ENCODE measurements at regions not wholly inside any gene's neighbourhood (a gene's known extent, or its start where the extent isn't known, plus 50 kb on each side); places are given as distances from the start of the nearest gene placed in this dataset.

DNA sequence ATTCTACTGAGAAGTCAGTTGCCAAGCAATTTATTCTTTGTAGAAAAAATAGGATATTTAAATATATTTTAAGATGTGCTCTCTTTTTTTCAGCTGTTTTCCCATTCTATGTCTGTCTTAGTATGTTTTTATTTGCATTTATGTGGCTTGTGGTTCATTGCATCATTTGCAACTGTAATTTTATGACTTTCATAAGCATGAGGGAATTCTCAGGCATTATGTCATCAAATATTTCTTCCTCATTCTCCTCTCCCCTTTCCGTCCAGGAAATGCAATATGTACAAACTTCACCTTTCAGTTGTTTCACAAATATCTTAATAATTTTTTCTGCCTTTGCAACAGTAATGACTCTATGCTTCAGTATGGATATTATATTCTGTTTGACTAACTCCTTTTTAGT is 560.2 kb upstream of the LRATD1 start:
- Mint-ChIP-seq H3K9me3 (peaks cover 11 to 16% of the 10 kb centered on the region in 2 donors), H3K27me3 (ENCODE audit: low read depth in 2 of 2) (no peaks in the 10 kb centered on the region), H3K4me3 (no peak overlapping the region), H3K27ac (no peak overlapping the region), H3K36me3 (peaks cover 8% of the 10 kb centered on the region), H3K4me1 (no peaks in the 10 kb centered on the region)
- H3K4me3 ChIP-seq (ENCODE audit: low read length): no peak overlapping the region
- TF ChIP-seq, protein P1, sequence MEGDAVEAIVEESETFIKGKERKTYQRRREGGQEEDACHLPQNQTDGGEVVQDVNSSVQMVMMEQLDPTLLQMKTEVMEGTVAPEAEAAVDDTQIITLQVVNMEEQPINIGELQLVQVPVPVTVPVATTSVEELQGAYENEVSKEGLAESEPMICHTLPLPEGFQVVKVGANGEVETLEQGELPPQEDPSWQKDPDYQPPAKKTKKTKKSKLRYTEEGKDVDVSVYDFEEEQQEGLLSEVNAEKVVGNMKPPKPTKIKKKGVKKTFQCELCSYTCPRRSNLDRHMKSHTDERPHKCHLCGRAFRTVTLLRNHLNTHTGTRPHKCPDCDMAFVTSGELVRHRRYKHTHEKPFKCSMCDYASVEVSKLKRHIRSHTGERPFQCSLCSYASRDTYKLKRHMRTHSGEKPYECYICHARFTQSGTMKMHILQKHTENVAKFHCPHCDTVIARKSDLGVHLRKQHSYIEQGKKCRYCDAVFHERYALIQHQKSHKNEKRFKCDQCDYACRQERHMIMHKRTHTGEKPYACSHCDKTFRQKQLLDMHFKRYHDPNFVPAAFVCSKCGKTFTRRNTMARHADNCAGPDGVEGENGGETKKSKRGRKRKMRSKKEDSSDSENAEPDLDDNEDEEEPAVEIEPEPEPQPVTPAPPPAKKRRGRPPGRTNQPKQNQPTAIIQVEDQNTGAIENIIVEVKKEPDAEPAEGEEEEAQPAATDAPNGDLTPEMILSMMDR (IDR thresholded peaks at IDR 0.05): no peak
- no CpG with 5 or more reads among the region's 1 CpG for WGBS (ENCODE audit: insufficient coverage)
- no peak overlapping the region for H3K27ac ChIP-seq (ENCODE audit: low read length)
- intact Hi-C loops (cut with micrococcal nuclease): no loop called here
- no peaks in the 10 kb centered on the region for H3K36me3 ChIP-seq (ENCODE audit: control insufficient read depth, insufficient read depth, low read length)
- ATAC-seq: no peak
- DNase-seq: no peak
- no peaks in the 10 kb centered on the region for H3K9me3 ChIP-seq (ENCODE audit: control insufficient read depth, insufficient read depth, low read length)
- no peaks in the 10 kb centered on the region for H3K4me1 ChIP-seq (ENCODE audit: control insufficient read depth, insufficient read depth, low read length)
- H3K27me3 ChIP-seq (ENCODE audit: control insufficient read depth, insufficient read depth, low read length): no peaks in the 10 kb centered on the region

DNA sequence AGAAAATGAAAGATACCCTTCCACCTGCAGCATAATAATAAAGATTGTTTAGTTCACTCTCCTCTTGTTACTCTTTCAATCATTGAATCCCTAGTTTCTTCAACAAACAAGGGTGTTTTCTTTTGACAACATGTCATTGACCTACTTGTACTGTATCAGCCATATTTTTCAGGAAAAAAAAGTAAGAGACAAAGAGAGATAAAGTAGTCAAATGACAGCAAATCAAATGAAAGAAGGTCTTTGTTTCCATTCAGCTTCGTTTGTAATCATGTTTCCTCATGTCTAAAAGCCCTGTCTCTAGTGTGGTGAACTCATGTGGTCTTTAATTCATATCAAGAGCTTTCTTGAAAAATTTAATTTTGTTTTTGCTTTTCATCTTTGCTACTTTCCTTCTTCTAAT is 557.8 kb upstream of the LRATD1 start:
- H3K27me3 Mint-ChIP-seq (ENCODE audit: low read depth in 2 of 2): no peaks in the 10 kb centered on the region
- H3K27me3 ChIP-seq (ENCODE audit: control insufficient read depth, insufficient read depth, low read length): no peaks in the 10 kb centered on the region
- no peak for ATAC-seq
- H3K36me3 ChIP-seq (ENCODE audit: control insufficient read depth, insufficient read depth, low read length): no peaks in the 10 kb centered on the region
- no peaks in the 10 kb centered on the region for H3K9me3 ChIP-seq (ENCODE audit: control insufficient read depth, insufficient read depth, low read length)
- H3K27ac Mint-ChIP-seq: no peak overlapping the region
- peaks cover 8% of the 10 kb centered on the region for H3K36me3 Mint-ChIP-seq
- intact Hi-C loops (cut with micrococcal nuclease): no loop called here
- no peak overlapping the region for H3K27ac ChIP-seq (ENCODE audit: low read length)
- H3K4me3 Mint-ChIP-seq: no peak overlapping the region
- H3K9me3 Mint-ChIP-seq: peaks cover 14 to 19% of the 10 kb centered on the region in 2 donors
- H3K4me1 Mint-ChIP-seq: no peaks in the 10 kb centered on the region
- DNase-seq: no peak
- WGBS (ENCODE audit: insufficient coverage): 36% methylated on average over 1 of the region's 1 CpG
- TF ChIP-seq, protein P1 (IDR thresholded peaks at IDR 0.05): no peak
- no peaks in the 10 kb centered on the region for H3K4me1 ChIP-seq (ENCODE audit: control insufficient read depth, insufficient read depth, low read length)
- H3K4me3 ChIP-seq (ENCODE audit: low read length): no peak overlapping the region

DNA sequence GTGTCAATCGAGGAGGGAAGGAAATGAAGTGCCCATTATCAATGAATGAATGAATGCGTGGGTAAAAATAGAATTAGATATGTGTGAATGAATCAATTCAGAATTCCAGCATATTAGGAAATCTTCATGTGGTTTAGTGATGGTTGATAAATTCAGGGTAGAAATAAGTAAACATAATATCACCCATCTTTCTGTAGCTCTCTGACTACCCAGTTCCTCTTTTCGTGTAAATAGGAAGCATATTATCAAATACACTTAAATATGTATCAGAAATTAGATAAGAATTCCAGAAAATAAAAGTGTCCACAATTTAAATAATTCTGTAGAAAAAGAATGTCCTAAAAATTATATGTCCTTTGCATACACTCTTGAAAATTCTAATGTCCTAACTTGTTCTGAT is 552.9 kb upstream of the LRATD1 start:
- ATAC-seq (no peak), DNase-seq (no peak)
- no peak overlapping the region for H3K27ac ChIP-seq (ENCODE audit: low read length)
- TF ChIP-seq, protein P1 (IDR thresholded peaks at IDR 0.05): no peak
- no peaks in the 10 kb centered on the region for H3K4me1 ChIP-seq (ENCODE audit: control insufficient read depth, insufficient read depth, low read length)
- no peaks in the 10 kb centered on the region for H3K4me1 Mint-ChIP-seq
- peaks cover 15 to 18% of the 10 kb centered on the region in 2 donors for H3K9me3 Mint-ChIP-seq
- intact Hi-C loops (cut with micrococcal nuclease): no loop called here
- no peak overlapping the region for H3K4me3 ChIP-seq (ENCODE audit: low read length)
- peaks cover 12% of the 10 kb centered on the region for H3K9me3 ChIP-seq (ENCODE audit: control insufficient read depth, insufficient read depth, low read length)
- H3K36me3 ChIP-seq (ENCODE audit: control insufficient read depth, insufficient read depth, low read length): no peaks in the 10 kb centered on the region
- H3K27me3 Mint-ChIP-seq (ENCODE audit: low read depth in 2 of 2): no peaks in the 10 kb centered on the region
- peaks cover 17% of the 10 kb centered on the region for H3K36me3 Mint-ChIP-seq
- 67% methylated on average over 2 of the region's 3 CpGs for WGBS (ENCODE audit: insufficient coverage)
- no peak overlapping the region for H3K27ac Mint-ChIP-seq
- H3K4me3 Mint-ChIP-seq: no peak overlapping the region
- H3K27me3 ChIP-seq (ENCODE audit: control insufficient read depth, insufficient read depth, low read length): no peaks in the 10 kb centered on the region

DNA sequence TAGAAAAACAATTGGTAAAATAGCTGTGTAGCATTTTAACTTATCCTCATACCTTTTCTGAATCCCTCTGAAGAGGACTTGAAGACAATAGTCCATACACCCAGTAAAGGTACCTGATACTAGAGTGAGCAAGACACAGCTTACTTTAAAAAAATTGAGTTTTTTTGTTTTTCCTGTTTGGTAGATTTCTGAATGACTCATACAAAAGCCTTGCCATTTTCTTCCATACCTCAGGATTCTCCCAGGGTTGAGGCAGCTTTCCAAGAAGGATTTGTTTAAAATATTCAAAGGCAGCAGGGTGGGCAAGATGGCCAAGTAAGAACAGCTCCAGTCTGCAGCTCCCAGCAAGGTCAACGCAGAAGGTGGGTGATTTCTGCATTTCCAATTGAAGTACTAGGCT is 551.0 kb upstream of the LRATD1 start:
- H3K27ac Mint-ChIP-seq: no peak overlapping the region
- DNase-seq: no peak
- H3K9me3 Mint-ChIP-seq: peaks cover 19 to 24% of the 10 kb centered on the region in 2 donors
- 92% methylated on average over 1 of the region's 1 CpG for WGBS (ENCODE audit: insufficient coverage)
- TF ChIP-seq, protein P1 (IDR thresholded peaks at IDR 0.05): no peak
- intact Hi-C loops (cut with micrococcal nuclease): no loop called here
- Histone ChIP-seq H3K4me3 (ENCODE audit: low read length) (no peak overlapping the region), H3K27ac (ENCODE audit: low read length) (no peak overlapping the region), H3K4me1 (ENCODE audit: control insufficient read depth, insufficient read depth, low read length) (no peaks in the 10 kb centered on the region), H3K27me3 (ENCODE audit: control insufficient read depth, insufficient read depth, low read length) (no peaks in the 10 kb centered on the region), H3K36me3 (ENCODE audit: control insufficient read depth, insufficient read depth, low read length) (no peaks in the 10 kb centered on the region), H3K9me3 (ENCODE audit: control insufficient read depth, insufficient read depth, low read length) (peaks cover 12% of the 10 kb centered on the region)
- no peak for ATAC-seq
- no peaks in the 10 kb centered on the region for H3K4me1 Mint-ChIP-seq
- H3K27me3 Mint-ChIP-seq (ENCODE audit: low read depth in 2 of 2): no peaks in the 10 kb centered on the region
- H3K36me3 Mint-ChIP-seq: peaks cover 32% of the 10 kb centered on the region
- no peak overlapping the region for H3K4me3 Mint-ChIP-seq

All from natural killer cell (primary cell).